Osteocyte (in vitro differentiated cells): ENCODE measurements at regions not wholly inside any gene's neighbourhood (a gene's known extent, or its start where the extent isn't known, plus 50 kb on each side); places are given as distances from the start of the nearest gene placed in this dataset.

Source experiments
- DNase-seq: peaks from one replicate; pipeline ENCODE4 v3.0.0; 2021; ENCODE audit warnings: mixed read lengths; ENCODE audit not compliant: unreplicated experiment; ENCODE audit errors: extremely low spot score
- H3K27ac Mint-ChIP-seq: one replicate; pipeline ENCODE4 v1.8.0; 2021; ENCODE audit warnings: mild to moderate bottlenecking, mixed read lengths; ENCODE audit not compliant: unreplicated experiment
- H3K27me3 Mint-ChIP-seq: one replicate; pipeline ENCODE4 v1.8.0; 2021; ENCODE audit warnings: mixed read lengths; ENCODE audit not compliant: unreplicated experiment
- H3K36me3 Mint-ChIP-seq: one replicate; pipeline ENCODE4 v1.8.0; 2021; ENCODE audit warnings: mixed read lengths; ENCODE audit not compliant: unreplicated experiment
- H3K4me1 Mint-ChIP-seq: one replicate; pipeline ENCODE4 v1.8.0; 2021; ENCODE audit warnings: mixed read lengths; ENCODE audit not compliant: unreplicated experiment
- H3K4me3 Mint-ChIP-seq: one replicate; pipeline ENCODE4 v1.8.0; 2021; ENCODE audit warnings: mild to moderate bottlenecking, moderate library complexity, mixed read lengths; ENCODE audit not compliant: unreplicated experiment
- H3K9me3 Mint-ChIP-seq: one replicate; pipeline ENCODE4 v1.8.0; 2021; ENCODE audit warnings: mixed read lengths; ENCODE audit not compliant: unreplicated experiment
- TF ChIP-seq, protein P1 (sequence below): fragments of 200-600 bp; sonication (generic); IDR thresholded peaks from 2 replicates; pipeline ENCODE4 v1.5.0; 2021; ENCODE audit warnings: antibody characterized with exemption, mild to moderate bottlenecking, moderate library complexity

DNA sequence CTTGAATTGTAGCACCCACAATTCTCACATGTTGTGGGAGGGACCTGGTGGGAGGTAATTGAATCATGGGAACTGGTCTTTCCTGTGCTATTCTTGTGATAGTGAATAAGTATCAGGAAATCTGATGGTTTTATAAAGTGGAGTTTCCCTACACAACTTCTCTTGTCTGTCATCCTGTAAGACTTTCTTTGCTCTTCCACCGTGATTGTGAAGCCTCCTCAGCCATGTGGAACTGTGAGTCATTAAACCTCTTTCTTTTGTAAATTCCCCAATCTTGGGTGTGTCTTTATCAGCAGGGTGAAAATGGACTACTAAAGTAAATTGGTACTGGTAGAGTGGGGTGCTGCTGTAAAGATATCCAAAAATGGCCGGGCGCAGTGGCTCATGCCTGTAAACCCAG is 215.6 kb downstream of the LIG4 start:
- no peak overlapping the region for H3K4me3 Mint-ChIP-seq
- no peak for DNase-seq
- no peaks in the 10 kb centered on the region for H3K36me3 Mint-ChIP-seq
- peaks cover 5% of the 10 kb centered on the region for H3K27me3 Mint-ChIP-seq
- TF ChIP-seq, protein P1, sequence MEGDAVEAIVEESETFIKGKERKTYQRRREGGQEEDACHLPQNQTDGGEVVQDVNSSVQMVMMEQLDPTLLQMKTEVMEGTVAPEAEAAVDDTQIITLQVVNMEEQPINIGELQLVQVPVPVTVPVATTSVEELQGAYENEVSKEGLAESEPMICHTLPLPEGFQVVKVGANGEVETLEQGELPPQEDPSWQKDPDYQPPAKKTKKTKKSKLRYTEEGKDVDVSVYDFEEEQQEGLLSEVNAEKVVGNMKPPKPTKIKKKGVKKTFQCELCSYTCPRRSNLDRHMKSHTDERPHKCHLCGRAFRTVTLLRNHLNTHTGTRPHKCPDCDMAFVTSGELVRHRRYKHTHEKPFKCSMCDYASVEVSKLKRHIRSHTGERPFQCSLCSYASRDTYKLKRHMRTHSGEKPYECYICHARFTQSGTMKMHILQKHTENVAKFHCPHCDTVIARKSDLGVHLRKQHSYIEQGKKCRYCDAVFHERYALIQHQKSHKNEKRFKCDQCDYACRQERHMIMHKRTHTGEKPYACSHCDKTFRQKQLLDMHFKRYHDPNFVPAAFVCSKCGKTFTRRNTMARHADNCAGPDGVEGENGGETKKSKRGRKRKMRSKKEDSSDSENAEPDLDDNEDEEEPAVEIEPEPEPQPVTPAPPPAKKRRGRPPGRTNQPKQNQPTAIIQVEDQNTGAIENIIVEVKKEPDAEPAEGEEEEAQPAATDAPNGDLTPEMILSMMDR = no peak
- no peak overlapping the region for H3K27ac Mint-ChIP-seq
- H3K9me3 Mint-ChIP-seq = no peaks in the 10 kb centered on the region
- no peaks in the 10 kb centered on the region for H3K4me1 Mint-ChIP-seq

DNA sequence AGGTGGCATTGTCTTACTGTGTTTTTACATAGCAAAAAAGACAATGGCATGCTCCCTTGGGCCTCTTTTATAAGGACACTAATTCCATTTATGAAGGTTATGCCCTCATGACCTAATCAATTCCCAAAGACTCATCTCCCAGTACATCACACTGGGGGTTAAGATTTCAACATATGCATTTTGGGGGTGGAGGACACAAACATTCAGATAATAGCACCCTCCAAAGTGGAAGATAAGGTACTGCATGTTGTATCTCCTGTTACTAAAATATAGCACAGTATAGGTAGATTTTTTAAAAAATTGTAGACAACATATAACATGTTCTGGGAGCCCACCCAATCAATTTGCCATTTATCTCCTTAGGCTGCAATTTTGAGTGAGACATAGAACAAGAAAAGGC is 221.2 kb downstream of the LIG4 start:
- Mint-ChIP-seq H3K9me3 (no peaks in the 10 kb centered on the region), H3K27me3 (peaks cover 7% of the 10 kb centered on the region), H3K36me3 (no peaks in the 10 kb centered on the region), H3K27ac (no peak overlapping the region), H3K4me3 (no peak overlapping the region), H3K4me1 (no peaks in the 10 kb centered on the region)
- TF ChIP-seq, protein P1 = no peak
- no peak for DNase-seq

DNA sequence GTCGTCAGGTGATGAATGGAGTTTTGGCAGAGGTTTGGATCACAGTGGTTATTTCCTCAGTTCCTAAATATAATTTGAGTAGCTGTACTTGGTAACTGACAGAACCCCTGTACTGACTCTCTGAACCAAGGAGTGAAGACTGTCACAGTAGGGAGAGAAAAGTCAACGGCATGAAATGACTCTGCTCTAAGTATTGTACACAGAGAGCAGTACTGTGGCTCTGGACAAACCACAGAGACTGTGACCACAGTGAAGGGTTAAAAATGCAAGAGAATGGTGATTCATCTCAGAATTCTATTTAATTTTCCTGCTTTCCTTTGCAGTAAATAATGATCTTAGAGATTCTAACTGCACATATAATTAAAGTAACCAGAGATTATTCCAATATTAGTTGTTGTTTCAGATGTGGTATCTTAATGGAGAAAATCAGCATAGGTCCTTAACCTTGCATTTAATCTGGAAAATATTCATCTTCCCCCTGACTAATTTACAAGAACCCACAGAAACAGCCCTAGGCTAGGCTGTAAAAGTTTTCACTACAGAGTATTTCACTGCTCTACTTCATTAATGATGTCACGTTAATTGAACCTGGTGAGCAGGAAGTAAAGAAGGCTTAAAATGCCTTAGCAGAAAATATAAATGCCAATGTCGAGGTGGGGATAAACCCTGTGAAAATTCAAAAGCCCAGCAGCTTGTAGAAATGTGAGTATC is 221.9 kb downstream of the LIG4 start:
- H3K27me3 Mint-ChIP-seq = peaks cover 7% of the 10 kb centered on the region
- no peaks in the 10 kb centered on the region for H3K36me3 Mint-ChIP-seq
- no peak for DNase-seq
- no peak overlapping the region for H3K27ac Mint-ChIP-seq
- no peak overlapping the region for H3K4me3 Mint-ChIP-seq
- H3K4me1 Mint-ChIP-seq = no peaks in the 10 kb centered on the region
- no peaks in the 10 kb centered on the region for H3K9me3 Mint-ChIP-seq
- TF ChIP-seq, protein P1 = no peak

DNA sequence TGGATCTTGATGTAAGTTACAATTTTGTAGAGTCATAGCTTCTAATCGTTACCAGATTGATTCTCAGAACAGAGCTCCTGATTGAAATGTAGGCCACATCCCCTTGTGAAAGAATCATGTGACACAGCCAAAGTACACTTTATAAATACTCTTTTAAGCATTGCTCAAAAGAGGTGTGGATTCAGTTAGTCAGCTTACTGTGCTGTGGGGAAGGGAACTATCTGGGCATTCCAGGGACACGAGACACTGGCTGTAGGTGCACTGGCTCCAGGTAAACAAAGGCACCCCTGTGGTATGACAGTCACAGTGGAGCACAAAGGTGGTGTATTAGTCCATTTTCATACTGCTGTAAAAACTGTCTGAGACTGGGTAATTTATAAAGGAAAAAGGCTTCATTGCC is 222.8 kb downstream of the LIG4 start:
- Mint-ChIP-seq H3K36me3 (no peaks in the 10 kb centered on the region), H3K4me1 (no peaks in the 10 kb centered on the region), H3K9me3 (no peaks in the 10 kb centered on the region), H3K27me3 (peaks cover 10% of the 10 kb centered on the region), H3K4me3 (no peak overlapping the region), H3K27ac (no peak overlapping the region)
- TF ChIP-seq, protein P1 = no peak
- DNase-seq = no peak

DNA sequence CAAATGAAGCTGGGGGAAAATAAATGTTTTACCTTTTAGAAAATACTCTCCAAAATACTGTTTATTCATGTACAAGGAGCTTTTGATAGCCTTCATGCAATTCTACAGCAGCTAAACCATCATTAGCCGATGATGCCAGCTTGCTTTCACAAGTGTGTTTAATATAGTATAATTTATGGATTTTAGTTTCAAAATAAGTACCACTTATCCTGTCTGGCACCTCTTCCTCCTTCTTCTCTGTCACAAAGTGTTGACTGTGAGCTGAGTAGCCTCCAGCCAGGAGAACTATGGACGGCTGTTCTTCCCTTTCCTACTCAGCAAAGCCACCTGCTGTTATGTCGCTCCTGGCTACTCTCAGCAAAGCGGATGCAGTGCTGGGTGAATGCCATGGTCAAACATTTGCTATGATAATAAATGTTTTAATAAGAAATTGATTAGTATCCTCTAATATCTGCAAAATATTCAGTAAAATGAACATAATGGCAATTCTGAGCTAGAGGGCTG is 238.2 kb downstream of the LIG4 start:
- DNase-seq = no peak
- Mint-ChIP-seq H3K27me3 (peaks cover 9% of the 10 kb centered on the region), H3K36me3 (no peaks in the 10 kb centered on the region), H3K27ac (no peak overlapping the region), H3K4me3 (no peak overlapping the region), H3K4me1 (no peaks in the 10 kb centered on the region), H3K9me3 (no peaks in the 10 kb centered on the region)
- TF ChIP-seq, protein P1 = no peak
